SH-SY5Y (cell line): ENCODE measurements at regions not wholly inside any gene's neighbourhood (a gene's known extent, or its start where the extent isn't known, plus 50 kb on each side); places are given as distances from the start of the nearest gene placed in this dataset.

Experiments
- GATA2 ChIP-seq: IDR thresholded peaks from 2 replicates; pipeline ENCODE4 v1.6.1; 2011; ENCODE audit warnings: mild to moderate bottlenecking, low read depth, low read length
- GATA3 ChIP-seq: IDR thresholded peaks from 2 replicates; pipeline ENCODE4 v1.6.1; 2011; ENCODE audit warnings: low read depth, mild to moderate bottlenecking, low read length, moderate library complexity

DNA sequence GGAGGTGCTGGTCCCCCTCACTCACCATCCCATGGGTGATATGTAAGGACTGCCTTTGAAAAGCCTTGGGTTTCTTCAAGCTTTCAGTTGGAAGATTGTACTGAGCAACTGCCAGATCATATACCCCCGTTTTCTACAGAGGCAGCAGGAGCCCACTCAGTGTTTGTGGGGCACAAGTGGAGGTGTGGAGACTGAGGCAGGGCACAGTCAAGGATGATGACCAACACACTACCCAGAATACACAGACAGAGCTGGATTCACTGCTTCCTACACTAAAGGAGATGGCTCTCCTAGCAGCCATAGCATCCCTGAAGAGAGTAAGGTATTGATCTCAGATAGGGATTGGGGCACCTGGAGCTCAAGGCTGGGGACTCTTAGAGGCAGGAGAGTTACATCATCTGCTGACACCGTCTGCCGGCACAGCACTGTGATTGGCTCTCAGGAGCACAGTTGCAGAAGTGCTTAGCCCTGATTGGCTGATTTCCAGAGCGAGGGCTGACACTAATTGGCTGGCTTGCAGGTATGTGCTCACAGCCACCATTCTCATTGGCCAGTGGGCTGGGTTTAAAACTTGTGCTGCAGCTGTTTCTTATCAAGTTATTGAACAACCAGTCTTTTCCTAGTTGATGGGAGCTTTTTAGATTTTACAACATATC, 77.9 kb upstream of the PFKP start:
- TF ChIP-seq GATA3 (no peak), GATA2 (no peak)

DNA sequence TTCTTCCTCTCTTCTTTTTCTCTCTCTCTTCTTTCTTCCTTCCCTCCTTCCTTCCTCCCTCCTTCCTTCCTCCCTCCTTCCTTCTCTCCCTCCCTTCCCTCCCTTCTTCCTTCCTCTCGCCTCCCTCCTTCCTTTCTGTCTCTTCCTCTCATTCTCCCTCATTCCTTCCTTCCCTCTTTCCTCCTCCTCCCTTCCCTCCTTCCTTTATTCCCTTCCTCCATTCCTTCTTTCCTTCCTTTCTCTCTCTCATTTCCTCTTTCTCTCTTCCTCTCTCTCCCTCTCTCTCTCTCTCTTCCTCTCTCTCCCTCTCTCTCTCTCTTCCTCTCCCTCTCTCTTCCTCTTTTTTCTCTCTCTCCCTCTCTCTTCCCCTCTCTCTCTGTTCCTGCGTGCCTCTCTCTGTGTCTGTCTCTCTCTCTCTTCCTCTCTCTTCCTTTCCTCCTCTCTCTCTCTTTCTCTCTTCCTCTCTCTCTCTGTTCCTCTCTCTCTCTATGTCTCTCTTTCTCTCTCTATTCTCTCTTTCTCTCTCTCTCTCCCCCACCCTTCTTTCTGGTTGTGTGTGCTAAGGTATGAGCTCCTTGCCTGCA, 80.1 kb upstream of the PFKP start:
- TF ChIP-seq GATA2 (no peak), GATA3 (no peak)

DNA sequence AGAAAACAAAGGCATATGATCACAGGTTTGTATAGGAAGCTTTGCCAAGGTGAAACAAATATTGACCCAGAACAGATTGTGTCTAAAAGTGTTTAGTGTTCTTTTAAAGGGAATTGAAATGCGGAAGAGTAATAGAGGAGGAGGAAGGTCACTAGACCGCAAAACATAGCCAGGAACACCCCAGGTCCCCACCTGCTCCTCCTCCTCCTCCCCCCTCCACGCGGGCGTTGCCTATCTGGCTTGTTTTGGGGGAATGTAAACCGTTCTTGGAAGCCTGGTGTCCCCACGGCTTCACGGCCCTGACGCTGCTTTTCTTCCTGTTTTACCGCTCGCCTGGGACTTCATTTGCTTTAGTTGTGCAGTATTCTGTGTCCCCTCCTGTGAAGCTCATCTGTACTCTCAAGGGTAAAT, 81.0 kb upstream of the PFKP start:
- TF ChIP-seq GATA2, result no peak
- TF ChIP-seq GATA3, result no peak

DNA sequence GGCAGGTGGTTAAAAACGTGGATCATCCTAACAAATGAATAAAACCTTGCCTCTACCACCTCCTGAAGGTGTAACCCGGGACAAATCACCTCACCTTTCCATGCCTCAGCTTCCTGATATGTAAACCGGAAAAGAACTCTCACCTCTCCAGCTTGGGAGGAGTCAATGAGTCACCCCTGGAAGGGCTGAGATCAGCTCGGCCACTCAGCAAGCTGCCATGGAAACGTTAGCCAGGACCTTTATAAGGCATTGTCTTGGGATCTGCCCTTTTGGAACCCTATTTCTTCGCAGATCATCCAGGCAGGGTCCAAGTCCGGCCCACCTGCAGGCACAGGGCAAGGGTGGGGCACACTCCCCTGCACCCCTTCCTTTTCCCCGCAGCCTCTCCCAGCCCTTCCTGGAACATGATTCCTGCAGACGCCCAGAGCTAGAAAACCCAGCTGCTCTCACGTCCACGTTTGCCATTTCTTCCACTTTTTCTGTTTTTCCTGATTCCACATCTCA, 81.6 kb upstream of the PFKP start:
- TF ChIP-seq GATA3, result no peak
- no peak for TF ChIP-seq GATA2

DNA sequence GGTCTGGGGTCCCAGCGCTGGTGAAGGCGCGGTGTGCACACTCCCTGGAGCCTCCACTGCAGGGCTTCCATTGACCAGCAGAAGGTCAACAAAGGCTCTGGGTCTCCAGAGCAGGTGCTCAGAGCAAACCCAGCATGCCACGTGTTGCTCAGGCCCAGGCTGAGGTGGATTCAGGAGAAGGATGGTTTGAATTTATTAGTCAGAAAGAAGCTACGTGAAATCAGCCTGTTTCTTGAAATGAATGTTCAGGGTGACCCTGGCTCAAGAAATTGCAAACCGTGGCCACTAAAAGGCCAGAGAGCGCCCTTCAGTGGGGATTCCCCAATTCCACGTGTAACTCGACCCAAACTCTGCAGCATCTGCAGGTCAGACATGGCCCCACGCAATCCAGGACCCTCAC, 82.7 kb upstream of the PFKP start:
- TF ChIP-seq GATA2, result no peak
- TF ChIP-seq GATA3, result no peak

DNA sequence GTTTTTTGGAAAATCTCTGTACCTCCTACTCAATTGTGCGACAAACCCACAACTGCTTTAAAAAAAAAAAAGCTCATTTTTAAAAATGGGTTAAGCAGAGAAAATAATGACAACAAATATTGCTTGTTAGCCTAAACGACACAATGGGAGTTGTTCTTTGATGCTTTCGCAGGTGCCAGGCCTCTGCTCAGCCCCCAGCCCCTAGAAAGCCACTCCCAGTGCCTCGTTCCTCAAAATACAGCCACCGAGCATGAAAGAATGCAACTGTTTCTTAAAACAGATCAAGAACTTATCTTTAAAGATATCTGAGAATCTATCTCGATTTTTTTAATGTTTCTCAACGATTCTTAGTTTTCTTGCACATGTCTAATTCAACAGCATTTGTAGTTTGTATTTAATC, 85.2 kb upstream of the PFKP start:
- no peak for TF ChIP-seq GATA2
- no peak for TF ChIP-seq GATA3

DNA sequence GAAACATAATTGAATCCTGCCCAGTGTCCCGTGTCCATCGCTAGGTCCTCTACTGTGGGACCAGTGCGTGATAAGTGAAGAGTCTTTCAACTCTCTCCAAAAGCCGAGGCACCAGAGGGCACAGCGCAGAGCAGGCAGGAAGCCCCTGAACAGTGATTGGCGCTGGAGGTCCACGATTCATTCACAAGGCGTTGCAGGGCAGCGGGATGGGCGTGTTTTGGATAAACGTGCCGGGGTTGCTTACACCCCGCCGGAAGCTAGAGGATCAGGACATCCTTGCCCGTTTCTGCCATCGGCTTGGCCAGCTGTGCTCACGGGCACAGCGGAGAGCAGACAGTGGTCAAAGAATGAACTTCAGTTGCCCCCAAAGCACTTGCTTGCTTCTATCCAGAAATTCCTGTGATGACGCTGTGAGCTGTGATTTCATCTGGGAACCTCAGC, 86.0 kb upstream of the PFKP start:
- TF ChIP-seq GATA2, result no peak
- TF ChIP-seq GATA3, result no peak

DNA sequence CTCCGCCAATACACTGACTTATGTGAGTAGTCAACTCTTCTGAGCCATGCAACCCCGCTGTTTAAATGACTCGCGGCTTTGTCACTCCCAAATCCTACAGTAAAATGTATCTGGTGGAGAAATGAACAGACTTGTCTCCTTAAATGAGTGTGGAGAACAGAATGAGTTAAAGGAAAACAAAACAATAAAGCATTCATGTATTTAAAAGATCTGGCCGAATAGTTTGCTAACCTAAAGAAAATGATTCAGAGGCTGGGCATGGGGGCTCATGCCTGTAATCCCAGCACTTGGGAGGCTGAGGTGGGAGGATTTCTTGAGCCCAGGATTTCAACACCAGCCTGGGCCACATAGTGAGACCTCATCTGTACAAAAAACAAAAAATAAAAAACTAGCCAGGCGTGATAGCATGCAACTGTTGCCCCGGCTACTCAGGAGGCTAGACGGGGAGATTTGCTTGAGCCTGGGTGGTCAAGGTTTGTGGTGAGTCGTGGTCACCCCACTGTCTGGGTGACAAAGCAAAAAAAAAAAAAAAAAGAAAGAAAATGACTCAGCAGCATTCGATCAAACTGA, 86.5 kb upstream of the PFKP start:
- TF ChIP-seq GATA3, result no peak
- TF ChIP-seq GATA2, result no peak

DNA sequence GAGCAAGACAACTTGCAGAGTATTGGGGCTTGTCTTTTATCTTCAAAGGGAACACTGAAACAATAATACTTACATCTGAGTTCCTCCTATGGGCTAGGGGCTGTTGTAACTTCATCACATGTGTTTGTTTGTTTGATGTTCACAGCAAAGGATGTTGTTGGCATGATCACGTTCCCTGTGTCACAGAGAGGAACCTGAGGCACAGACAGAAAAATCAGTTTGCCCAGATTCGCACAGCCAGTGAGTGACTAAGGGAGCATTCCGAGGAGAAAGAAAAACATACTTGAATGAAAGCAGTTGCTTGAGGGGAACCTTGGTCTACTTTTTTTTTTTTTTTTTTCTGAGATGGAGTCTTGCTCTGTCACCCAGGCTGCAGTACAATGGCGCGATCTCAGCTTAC, 87.2 kb upstream of the PFKP start:
- TF ChIP-seq GATA3 (no peak), GATA2 (no peak)

DNA sequence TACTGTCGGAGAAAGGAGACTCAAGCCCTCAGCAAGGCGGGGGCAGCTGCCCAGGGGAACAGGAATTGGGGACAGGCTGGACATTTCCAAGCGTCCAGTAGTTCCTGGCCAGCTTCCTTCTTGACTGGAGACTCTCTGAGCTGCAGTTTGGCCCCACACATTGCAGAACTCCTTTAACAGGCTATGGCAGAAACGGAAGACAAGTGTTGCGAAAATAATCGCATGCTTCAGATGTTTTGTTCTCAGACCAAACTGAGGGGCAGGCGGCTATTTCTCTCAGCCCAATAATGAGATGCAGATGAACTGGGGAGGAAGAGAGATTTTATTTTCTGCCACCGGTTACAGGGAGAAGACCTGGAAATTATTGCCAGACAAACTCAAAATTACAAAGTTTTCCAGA, 88.0 kb upstream of the PFKP start:
- TF ChIP-seq GATA3, result no peak
- no peak for TF ChIP-seq GATA2

DNA sequence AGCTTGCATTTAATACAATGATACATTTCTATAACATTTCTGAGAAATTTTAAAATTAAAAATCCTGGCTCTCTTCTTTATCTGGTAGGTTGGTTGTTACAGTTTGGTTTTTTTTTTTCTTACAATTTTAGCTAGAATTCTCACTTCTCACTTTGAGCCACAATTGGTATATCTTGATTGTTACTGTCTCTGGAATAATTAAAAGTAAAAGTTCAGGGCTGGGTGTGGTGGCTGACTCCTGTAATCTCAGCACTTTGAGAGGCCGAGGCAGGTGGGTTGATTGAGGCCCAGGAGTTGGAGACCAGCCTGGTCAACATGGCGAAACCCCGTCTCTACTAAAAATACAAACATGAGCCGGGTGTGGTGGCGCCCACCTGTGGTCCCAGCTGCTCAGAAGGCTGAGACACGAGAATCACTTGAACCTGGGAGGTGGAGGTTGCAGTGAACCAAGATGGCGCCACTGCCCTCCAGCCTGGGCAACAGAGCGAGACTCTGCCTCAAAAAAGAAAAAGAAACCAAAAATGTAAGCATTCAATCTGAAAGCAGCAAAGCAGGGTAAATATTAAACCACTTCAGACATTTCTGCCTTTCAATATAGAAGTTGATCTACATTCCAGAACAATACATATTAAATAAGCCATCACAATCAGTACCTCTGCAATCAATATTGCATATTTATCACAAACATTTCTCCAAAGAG, 88.6 kb upstream of the PFKP start:
- TF ChIP-seq GATA2, result no peak
- TF ChIP-seq GATA3, result no peak

DNA sequence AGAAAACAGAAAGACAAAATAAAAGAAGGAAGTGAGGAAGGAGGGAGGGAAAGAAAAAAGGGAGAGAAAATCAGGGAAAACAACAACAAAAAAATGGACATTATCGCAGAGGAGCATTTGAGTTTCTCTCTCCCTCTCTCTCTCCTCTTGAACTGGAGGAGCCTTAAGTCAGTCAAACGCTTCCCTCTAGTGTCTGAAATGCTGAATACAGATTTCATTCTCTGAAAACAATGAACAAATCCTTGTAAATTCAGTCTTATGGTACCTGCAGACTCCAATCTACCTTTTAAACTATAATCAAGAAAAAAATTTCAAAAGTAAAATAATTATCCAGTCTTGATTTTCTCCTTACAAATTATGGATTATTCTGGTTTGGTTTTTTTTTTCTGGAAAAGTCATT, 89.2 kb upstream of the PFKP start:
- no peak for TF ChIP-seq GATA2
- TF ChIP-seq GATA3, result no peak

DNA sequence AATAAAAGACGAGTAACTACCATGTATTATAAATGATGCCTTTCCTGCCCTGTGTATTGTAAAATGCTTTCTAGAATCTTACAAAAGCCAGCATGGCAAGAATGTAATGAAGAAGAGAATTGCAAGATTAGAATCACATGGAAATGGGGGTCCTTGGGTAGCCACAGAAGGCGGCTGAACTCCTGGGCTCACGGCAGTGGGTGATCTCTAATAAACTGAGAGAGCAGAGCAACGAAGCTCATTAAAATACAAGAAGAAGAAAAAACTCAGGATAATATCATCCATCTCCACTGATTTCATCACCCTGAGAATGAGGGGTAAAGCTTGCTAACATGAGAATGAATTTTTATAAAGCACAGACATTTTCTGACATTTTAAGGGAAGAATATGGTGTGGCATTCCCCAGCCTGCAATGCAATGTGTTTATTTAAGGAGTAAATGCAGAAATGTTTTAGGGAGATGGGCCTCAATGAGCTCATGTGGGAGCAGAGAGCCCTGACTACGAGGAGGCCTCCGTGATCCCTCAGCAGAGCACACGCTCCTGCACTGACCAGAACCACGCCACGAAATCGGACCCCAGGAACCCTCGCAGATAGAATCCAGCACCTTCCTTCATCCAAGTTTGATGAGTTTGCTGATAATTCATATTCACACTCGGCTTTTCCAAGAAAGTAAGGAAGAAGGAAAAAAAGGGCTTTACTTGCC, 92.7 kb upstream of the PFKP start:
- no peak for TF ChIP-seq GATA2
- TF ChIP-seq GATA3, result no peak

DNA sequence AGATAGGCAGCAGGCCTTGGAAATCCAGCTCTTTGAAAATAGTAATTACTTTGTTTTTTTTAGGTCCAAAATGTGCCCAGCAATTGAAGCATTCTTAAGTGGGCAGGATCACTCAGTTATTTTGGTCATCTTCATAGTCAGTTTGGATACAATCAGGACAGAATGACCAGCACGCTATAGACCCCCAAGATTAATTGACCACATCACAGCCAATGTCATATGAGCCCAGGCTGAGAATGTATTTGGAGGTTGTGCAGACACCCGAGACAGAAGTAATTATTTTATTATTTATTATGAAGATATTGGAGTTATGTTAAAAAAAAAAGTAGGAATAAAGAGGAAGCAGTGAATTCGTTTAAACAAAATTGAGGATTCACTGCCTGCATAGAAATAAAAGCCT, 93.3 kb upstream of the PFKP start:
- no peak for TF ChIP-seq GATA3
